ENCODE measurements at regions not wholly inside any gene's neighbourhood (a gene's known extent, or its start where the extent isn't known, plus 50 kb on each side); places are given as distances from the start of the nearest gene placed in this dataset.

DNA sequence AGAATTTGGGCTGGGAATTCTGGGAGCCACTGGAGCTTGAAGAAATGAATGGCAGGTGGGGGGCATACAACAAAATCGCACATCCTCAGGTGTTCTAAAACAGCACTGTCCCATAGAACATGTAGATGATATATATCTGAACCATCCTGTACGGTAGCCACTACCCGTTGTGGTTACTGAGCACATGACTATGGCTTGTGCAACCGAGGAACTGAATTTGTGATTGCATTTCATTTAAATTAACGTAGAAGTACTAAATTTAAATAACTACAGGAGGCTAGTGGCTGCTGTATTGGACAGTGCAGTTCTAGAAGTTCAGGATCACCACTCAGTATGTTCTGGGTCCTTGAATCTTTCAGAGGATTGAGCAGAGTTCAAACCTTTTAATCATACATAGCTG is 172.4 kb downstream of the PHETA1 start:
- TF ChIP-seq, protein P1, sequence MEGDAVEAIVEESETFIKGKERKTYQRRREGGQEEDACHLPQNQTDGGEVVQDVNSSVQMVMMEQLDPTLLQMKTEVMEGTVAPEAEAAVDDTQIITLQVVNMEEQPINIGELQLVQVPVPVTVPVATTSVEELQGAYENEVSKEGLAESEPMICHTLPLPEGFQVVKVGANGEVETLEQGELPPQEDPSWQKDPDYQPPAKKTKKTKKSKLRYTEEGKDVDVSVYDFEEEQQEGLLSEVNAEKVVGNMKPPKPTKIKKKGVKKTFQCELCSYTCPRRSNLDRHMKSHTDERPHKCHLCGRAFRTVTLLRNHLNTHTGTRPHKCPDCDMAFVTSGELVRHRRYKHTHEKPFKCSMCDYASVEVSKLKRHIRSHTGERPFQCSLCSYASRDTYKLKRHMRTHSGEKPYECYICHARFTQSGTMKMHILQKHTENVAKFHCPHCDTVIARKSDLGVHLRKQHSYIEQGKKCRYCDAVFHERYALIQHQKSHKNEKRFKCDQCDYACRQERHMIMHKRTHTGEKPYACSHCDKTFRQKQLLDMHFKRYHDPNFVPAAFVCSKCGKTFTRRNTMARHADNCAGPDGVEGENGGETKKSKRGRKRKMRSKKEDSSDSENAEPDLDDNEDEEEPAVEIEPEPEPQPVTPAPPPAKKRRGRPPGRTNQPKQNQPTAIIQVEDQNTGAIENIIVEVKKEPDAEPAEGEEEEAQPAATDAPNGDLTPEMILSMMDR (IDR thresholded peaks at IDR 0.05; ENCODE audit: low read depth, low read length, missing input control), result no peak
- no peak for TF ChIP-seq YY1 (IDR thresholded peaks at IDR 0.05)
- TF ChIP-seq, protein P2, sequence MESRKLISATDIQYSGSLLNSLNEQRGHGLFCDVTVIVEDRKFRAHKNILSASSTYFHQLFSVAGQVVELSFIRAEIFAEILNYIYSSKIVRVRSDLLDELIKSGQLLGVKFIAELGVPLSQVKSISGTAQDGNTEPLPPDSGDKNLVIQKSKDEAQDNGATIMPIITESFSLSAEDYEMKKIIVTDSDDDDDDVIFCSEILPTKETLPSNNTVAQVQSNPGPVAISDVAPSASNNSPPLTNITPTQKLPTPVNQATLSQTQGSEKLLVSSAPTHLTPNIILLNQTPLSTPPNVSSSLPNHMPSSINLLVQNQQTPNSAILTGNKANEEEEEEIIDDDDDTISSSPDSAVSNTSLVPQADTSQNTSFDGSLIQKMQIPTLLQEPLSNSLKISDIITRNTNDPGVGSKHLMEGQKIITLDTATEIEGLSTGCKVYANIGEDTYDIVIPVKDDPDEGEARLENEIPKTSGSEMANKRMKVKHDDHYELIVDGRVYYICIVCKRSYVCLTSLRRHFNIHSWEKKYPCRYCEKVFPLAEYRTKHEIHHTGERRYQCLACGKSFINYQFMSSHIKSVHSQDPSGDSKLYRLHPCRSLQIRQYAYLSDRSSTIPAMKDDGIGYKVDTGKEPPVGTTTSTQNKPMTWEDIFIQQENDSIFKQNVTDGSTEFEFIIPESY (IDR thresholded peaks at IDR 0.05), result no peak
- no peak for TF ChIP-seq TAF1 (conservative IDR thresholded peaks at IDR 0.05)
- TF ChIP-seq, protein P3, sequence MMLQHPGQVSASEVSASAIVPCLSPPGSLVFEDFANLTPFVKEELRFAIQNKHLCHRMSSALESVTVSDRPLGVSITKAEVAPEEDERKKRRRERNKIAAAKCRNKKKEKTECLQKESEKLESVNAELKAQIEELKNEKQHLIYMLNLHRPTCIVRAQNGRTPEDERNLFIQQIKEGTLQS (IDR thresholded peaks at IDR 0.05), result no peak
- TF ChIP-seq RAD21 (IDR thresholded peaks at IDR 0.05), result no peak
- TF ChIP-seq, protein P4, sequence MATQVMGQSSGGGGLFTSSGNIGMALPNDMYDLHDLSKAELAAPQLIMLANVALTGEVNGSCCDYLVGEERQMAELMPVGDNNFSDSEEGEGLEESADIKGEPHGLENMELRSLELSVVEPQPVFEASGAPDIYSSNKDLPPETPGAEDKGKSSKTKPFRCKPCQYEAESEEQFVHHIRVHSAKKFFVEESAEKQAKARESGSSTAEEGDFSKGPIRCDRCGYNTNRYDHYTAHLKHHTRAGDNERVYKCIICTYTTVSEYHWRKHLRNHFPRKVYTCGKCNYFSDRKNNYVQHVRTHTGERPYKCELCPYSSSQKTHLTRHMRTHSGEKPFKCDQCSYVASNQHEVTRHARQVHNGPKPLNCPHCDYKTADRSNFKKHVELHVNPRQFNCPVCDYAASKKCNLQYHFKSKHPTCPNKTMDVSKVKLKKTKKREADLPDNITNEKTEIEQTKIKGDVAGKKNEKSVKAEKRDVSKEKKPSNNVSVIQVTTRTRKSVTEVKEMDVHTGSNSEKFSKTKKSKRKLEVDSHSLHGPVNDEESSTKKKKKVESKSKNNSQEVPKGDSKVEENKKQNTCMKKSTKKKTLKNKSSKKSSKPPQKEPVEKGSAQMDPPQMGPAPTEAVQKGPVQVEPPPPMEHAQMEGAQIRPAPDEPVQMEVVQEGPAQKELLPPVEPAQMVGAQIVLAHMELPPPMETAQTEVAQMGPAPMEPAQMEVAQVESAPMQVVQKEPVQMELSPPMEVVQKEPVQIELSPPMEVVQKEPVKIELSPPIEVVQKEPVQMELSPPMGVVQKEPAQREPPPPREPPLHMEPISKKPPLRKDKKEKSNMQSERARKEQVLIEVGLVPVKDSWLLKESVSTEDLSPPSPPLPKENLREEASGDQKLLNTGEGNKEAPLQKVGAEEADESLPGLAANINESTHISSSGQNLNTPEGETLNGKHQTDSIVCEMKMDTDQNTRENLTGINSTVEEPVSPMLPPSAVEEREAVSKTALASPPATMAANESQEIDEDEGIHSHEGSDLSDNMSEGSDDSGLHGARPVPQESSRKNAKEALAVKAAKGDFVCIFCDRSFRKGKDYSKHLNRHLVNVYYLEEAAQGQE (IDR thresholded peaks at IDR 0.05), result no peak
- no peak for TF ChIP-seq EGR1 (IDR thresholded peaks at IDR 0.05; ENCODE audit: low read depth in 2 of 2)
- TF ChIP-seq RXRA (IDR thresholded peaks at IDR 0.05), result no peak
- no peak for TF ChIP-seq FOXA1 (IDR thresholded peaks at IDR 0.05)
- no peak for TF ChIP-seq SP1 (IDR thresholded peaks at IDR 0.05)
- TF ChIP-seq, protein P5, sequence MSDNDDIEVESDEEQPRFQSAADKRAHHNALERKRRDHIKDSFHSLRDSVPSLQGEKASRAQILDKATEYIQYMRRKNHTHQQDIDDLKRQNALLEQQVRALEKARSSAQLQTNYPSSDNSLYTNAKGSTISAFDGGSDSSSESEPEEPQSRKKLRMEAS (IDR thresholded peaks at IDR 0.05), result no peak
- no peak for TF ChIP-seq JUND (IDR thresholded peaks at IDR 0.05)
